Loucy (cell line): ENCODE measurements at regions not wholly inside any gene's neighbourhood (a gene's known extent, or its start where the extent isn't known, plus 50 kb on each side); places are given as distances from the start of the nearest gene placed in this dataset.

Source experiments
- EZH2phosphoT487 ChIP-seq: fragments of 200-600 bp; IDR thresholded peaks from 2 replicates; pipeline ENCODE4 v1.6.1; 2018; ENCODE audit warnings: antibody characterized with exemption, mild to moderate bottlenecking, moderate library complexity, borderline replicate concordance
- TF ChIP-seq, protein P1 (sequence below): fragments of 200-600 bp; sonication (generic); conservative IDR thresholded peaks from 2 replicates; pipeline ENCODE4 v1.5.1; 2014; ENCODE audit warnings: mild to moderate bottlenecking, antibody characterized with exemption, low read length

DNA sequence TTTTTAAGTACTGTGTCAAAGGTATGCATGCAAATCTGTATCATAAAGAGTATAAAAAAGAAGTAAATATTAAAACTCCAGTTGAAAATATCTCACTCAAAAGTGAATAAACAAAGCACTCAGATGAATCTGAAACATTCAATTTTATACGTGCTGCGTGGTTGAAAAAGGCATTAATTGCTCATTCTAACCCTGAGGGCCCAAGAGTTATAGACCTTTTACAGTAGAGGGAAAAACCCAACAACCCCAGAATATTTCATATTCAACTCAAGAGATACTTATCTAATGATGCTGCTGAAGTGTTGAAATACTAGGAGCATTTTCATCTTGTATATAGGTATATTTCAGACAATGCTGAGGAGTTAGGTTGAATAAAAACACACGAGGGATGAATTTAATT lies 862.8 kb upstream of the CITED2 start:
- TF ChIP-seq, protein P1, sequence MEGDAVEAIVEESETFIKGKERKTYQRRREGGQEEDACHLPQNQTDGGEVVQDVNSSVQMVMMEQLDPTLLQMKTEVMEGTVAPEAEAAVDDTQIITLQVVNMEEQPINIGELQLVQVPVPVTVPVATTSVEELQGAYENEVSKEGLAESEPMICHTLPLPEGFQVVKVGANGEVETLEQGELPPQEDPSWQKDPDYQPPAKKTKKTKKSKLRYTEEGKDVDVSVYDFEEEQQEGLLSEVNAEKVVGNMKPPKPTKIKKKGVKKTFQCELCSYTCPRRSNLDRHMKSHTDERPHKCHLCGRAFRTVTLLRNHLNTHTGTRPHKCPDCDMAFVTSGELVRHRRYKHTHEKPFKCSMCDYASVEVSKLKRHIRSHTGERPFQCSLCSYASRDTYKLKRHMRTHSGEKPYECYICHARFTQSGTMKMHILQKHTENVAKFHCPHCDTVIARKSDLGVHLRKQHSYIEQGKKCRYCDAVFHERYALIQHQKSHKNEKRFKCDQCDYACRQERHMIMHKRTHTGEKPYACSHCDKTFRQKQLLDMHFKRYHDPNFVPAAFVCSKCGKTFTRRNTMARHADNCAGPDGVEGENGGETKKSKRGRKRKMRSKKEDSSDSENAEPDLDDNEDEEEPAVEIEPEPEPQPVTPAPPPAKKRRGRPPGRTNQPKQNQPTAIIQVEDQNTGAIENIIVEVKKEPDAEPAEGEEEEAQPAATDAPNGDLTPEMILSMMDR, result no peak
- no peak for TF ChIP-seq EZH2phosphoT487
